HCT116 (cell line): ENCODE measurements at regions not wholly inside any gene's neighbourhood (a gene's known extent, or its start where the extent isn't known, plus 50 kb on each side); places are given as distances from the start of the nearest gene placed in this dataset.

Experiments
- ATAC-seq: fragments of 200-7000 bp; cut with Tn5 transposase; 2 replicates; pipeline ENCODE4 v1.9.1; 2020; ENCODE audit warnings: mild to moderate bottlenecking, moderate library complexity
- BruUV-seq: library from RNA; stranded (reverse); fragments of 400-500 nt; replicated peaks from 2 replicates; lab custom pipeline; 2021; lab: Mats Ljungman, UMichigan
- CTCF ChIA-PET: fragments of 300-600 bp; sonication (Branson Sonifier 250); formaldehyde crosslinking; loops from one replicate; lab custom pipeline; 2021; ENCODE audit warnings: antibody characterized with exemption; lab: Charles Lee
- POLR2A ChIA-PET: fragments of 300-600, 350-600 bp; sonication (Branson Sonifier 250); formaldehyde crosslinking; loops from one replicate; lab custom pipeline; 2021; ENCODE audit warnings: antibody characterized with exemption; lab: Charles Lee
- RAD21 ChIA-PET, 2 experiments: fragments of 300-600 bp; sonication (Branson Sonifier 250); formaldehyde crosslinking; loops; one replicate each; lab custom pipeline; 2023; ENCODE audit warnings: low total read pairs in 2 of 2; ENCODE audit not compliant: uncharacterized antibody in 2 of 2, unreplicated experiment in 2 of 2, low non-redundant PET in 1 of 2; lab: Charles Lee
- DNase-seq: peaks from one replicate; pipeline ENCODE4 v3.0.0-alpha.2; 2010; ENCODE audit warnings: low read depth, low spot score
- H2AFZ ChIP-seq: fragments of 200-600 bp; shearing (Covaris generic), sonication (generic); 2 replicates; pipeline ENCODE4 v1.6.1; 2017; ENCODE audit warnings: low read depth, mixed run types, mixed read lengths, antibody characterized with exemption, low read length; ENCODE audit not compliant: poor library complexity, severe bottlenecking
- H3K27ac ChIP-seq: 2 replicates; pipeline ENCODE4 v1.5.1; 2012; ENCODE audit warnings: low read depth, low read length
- H3K27me3 ChIP-seq: fragments of 200-600 bp; sonication (generic); 2 replicates; pipeline ENCODE4 v1.6.1; 2016; ENCODE audit warnings: mixed run types, low read length, mixed read lengths; ENCODE audit not compliant: insufficient read depth
- H3K36me3 ChIP-seq, 2 experiments: fragments of 200-500 bp in 1 of 2; fragments of 200-600 bp in 1 of 2; sonication (Bioruptor generic) in 1 of 2; sonication (generic) in 1 of 2; 2 replicates each; pipeline versions ENCODE4 v1.5.1 to v1.6.1; 2014 to 2016; ENCODE audit warnings: low read length in 2 of 2, inconsistent platforms in 1 of 2, mixed read lengths in 1 of 2, mixed run types in 1 of 2; ENCODE audit not compliant: insufficient read depth in 2 of 2, control insufficient read depth in 1 of 2
- H3K4me1 ChIP-seq, 2 experiments: fragments of 200-600 bp in 1 of 2; sonication (generic) in 1 of 2; 2 replicates each; pipeline versions ENCODE4 v1.5.1 to v1.6.1; 2012 to 2017; ENCODE audit warnings: low read length in 2 of 2, inconsistent platforms in 1 of 2, mild to moderate bottlenecking in 1 of 2, mixed read lengths in 1 of 2, mixed run types in 1 of 2, moderate library complexity in 1 of 2; ENCODE audit not compliant: insufficient read depth in 2 of 2, control insufficient read depth in 1 of 2
- H3K4me2 ChIP-seq: fragments of 200-600 bp; sonication (generic); 2 replicates; pipeline ENCODE4 v1.6.1; 2017; ENCODE audit warnings: mixed run types, low read length, mixed read lengths
- H3K4me3 ChIP-seq, 2 experiments: fragments of 200-600 bp in 1 of 2; sonication (generic) in 1 of 2; replicated peaks in 1 of 2; 2 replicates each; pipeline ENCODE4 v1.5.1; 2011 to 2016; ENCODE audit warnings: low read length in 2 of 2, control low read depth in 1 of 2, low read depth in 1 of 2, mild to moderate bottlenecking in 1 of 2, mixed read lengths in 1 of 2, mixed run types in 1 of 2
- H3K79me2 ChIP-seq: fragments of 200-600 bp; sonication (generic); 2 replicates; pipeline ENCODE4 v1.6.1; 2017; ENCODE audit warnings: mild to moderate bottlenecking, mixed run types, low read length, moderate library complexity, mixed read lengths; ENCODE audit not compliant: insufficient read depth
- H3K9ac ChIP-seq: fragments of 200-600 bp; sonication (generic); 2 replicates; pipeline ENCODE4 v1.6.1; 2016; ENCODE audit warnings: low read length, mixed read lengths
- H3K9me2 ChIP-seq: fragments of 200-600 bp; sonication (generic), shearing (Covaris generic); 2 replicates; pipeline ENCODE4 v1.6.1; 2017; ENCODE audit warnings: mixed run types, mild to moderate bottlenecking, moderate library complexity; ENCODE audit not compliant: insufficient read depth
- H3K9me3 ChIP-seq, 2 experiments: fragments of 200-500 bp in 1 of 2; fragments of 200-600 bp in 1 of 2; sonication (Bioruptor generic) in 1 of 2; sonication (generic) in 1 of 2; 2 replicates each; pipeline ENCODE4 v1.6.1; 2014 to 2017; ENCODE audit warnings: low read length in 2 of 2, mixed read lengths in 2 of 2, inconsistent platforms in 1 of 2, low read depth in 1 of 2, mild to moderate bottlenecking in 1 of 2, mixed run types in 1 of 2, moderate library complexity in 1 of 2; ENCODE audit not compliant: control insufficient read depth in 1 of 2, insufficient read depth in 1 of 2
- H4K20me1 ChIP-seq: fragments of 200-600 bp; sonication (generic), shearing (Covaris generic); 2 replicates; pipeline ENCODE4 v1.6.1; 2017; ENCODE audit warnings: mixed run types, mild to moderate bottlenecking, moderate library complexity; ENCODE audit not compliant: insufficient read depth
- CBX3 ChIP-seq: IDR thresholded peaks from 2 replicates; pipeline ENCODE4 v1.6.1; 2012; ENCODE audit warnings: low read depth
- CEBPB ChIP-seq: IDR thresholded peaks from 2 replicates; pipeline ENCODE4 v1.6.1; 2012; ENCODE audit warnings: low read depth
- CTCF ChIP-seq, 3 experiments: fragments of 200-600 bp in 1 of 3; sonication (generic) in 1 of 3; IDR thresholded peaks in 2 of 3; conservative IDR thresholded peaks in 1 of 3; 2 replicates each; pipeline ENCODE4 v1.5.1; 2012 to 2017; ENCODE audit warnings: low read depth in 2 of 3, low read length in 2 of 3, antibody characterized with exemption in 1 of 3, borderline replicate concordance in 1 of 3, control low read depth in 1 of 3, mild to moderate bottlenecking in 1 of 3, mixed read lengths in 1 of 3, mixed run types in 1 of 3, moderate library complexity in 1 of 3; ENCODE audit not compliant: insufficient read depth in 1 of 3
- EGR1 ChIP-seq: IDR thresholded peaks from 2 replicates; pipeline ENCODE4 v1.6.1; 2012; ENCODE audit warnings: low read depth
- EZH2 ChIP-seq: fragments of 200-600 bp; sonication (generic); IDR thresholded peaks from 2 replicates; pipeline ENCODE4 v1.6.1; 2017; ENCODE audit warnings: antibody characterized with exemption, mixed run types
- EZH2phosphoT487 ChIP-seq: fragments of 200-600 bp; IDR thresholded peaks from 2 replicates; pipeline ENCODE4 v1.6.1; 2018; ENCODE audit warnings: antibody characterized with exemption, borderline replicate concordance
- RAD21 ChIP-seq: IDR thresholded peaks from 2 replicates; pipeline ENCODE4 v1.6.1; 2012; ENCODE audit warnings: low read depth, mild to moderate bottlenecking
- SP1 ChIP-seq: IDR thresholded peaks from 2 replicates; pipeline ENCODE4 v1.6.1; 2012; ENCODE audit warnings: low read depth
- TCF7L2 ChIP-seq: IDR thresholded peaks from 2 replicates; pipeline ENCODE4 v1.7.0; 2011; ENCODE audit warnings: borderline replicate concordance, inconsistent platforms; ENCODE audit not compliant: insufficient read depth, insufficient read length; ENCODE audit errors: extremely low read depth
- ZNF274 ChIP-seq: fragments of 200-500 bp; sonication (Bioruptor generic); IDR thresholded peaks from 2 replicates; pipeline ENCODE4 v1.6.1; 2014; ENCODE audit warnings: mild to moderate bottlenecking, low read depth, low read length, inconsistent platforms
- intact Hi-C: fragments of 100-400 bp; cut with micrococcal nuclease; formaldehyde crosslinking; loops from 2 replicates; pipeline ENCODE4 v1.10.0; 2022

GRCh38 chr18:34400834-34401233, 176.1 kb upstream of the NOL4 start:
- DNase-seq (no peak), ATAC-seq (no peak)
- Histone ChIP-seq H2AFZ (no peak overlapping the region), H3K36me3 (no peaks in the 10 kb centered on the region), H4K20me1 (no peaks in the 10 kb centered on the region), H3K4me2 (no peak overlapping the region), H3K9ac (no peak overlapping the region), H3K9me3 (no peaks in the 10 kb centered on the region; a peak in 1 of 4 replicates), H3K9me2 (no peaks in the 10 kb centered on the region), H3K27ac (no peak overlapping the region), H3K79me2 (no peaks in the 10 kb centered on the region), H3K4me3 (no peak overlapping the region), H3K27me3 (no peaks in the 10 kb centered on the region), H3K4me1 (no peaks in the 10 kb centered on the region)
- CTCF ChIA-PET, result no interaction called here
- POLR2A ChIA-PET, result no interaction called here
- intact Hi-C loops, result no loop called here
- TF ChIP-seq CEBPB, result no peak
- no peak for TF ChIP-seq SP1
- TF ChIP-seq ZNF274, result no peak
- no peak for TF ChIP-seq EZH2phosphoT487
- no peak for TF ChIP-seq RAD21
- no peak for TF ChIP-seq CTCF (IDR thresholded peaks at IDR 0.05 in 2 of 3, conservative IDR thresholded peaks at IDR 0.05 in 1 of 3; ENCODE audit: borderline replicate concordance in 1 of 3, insufficient read depth in 1 of 3, low read depth in 2 of 3, low read length in 2 of 3)
- TF ChIP-seq CBX3, result no peak
- no peak for TF ChIP-seq EZH2
- no peak for TF ChIP-seq EGR1
- TF ChIP-seq TCF7L2, result no peak
- RAD21 ChIA-PET, result no interaction called here
- no TSS peak for BruUV-seq
